HEK293T (cell line): ENCODE measurements at regions not wholly inside any gene's neighbourhood (a gene's known extent, or its start where the extent isn't known, plus 50 kb on each side); places are given as distances from the start of the nearest gene placed in this dataset.

ENCODE experiments used
- BHLHE40 ChIP-seq: fragments of 450-650 bp; IDR thresholded peaks from 2 replicates; pipeline ENCODE4 v1.6.1; 2016; ENCODE audit warnings: mild to moderate bottlenecking, moderate library complexity, borderline replicate concordance
- FOXK2 ChIP-seq: fragments of 450-650 bp; IDR thresholded peaks from 2 replicates; pipeline ENCODE4 v1.6.1; 2016; ENCODE audit warnings: mild to moderate bottlenecking
- FOXM1 ChIP-seq: fragments of 450-650 bp; IDR thresholded peaks from 2 replicates; pipeline ENCODE4 v1.6.1; 2017; ENCODE audit warnings: mild to moderate bottlenecking, borderline replicate concordance
- HDGF ChIP-seq: fragments of 450-650 bp; IDR thresholded peaks from 2 replicates; pipeline ENCODE4 v1.6.1; 2017; ENCODE audit warnings: antibody characterized with exemption, borderline replicate concordance
- SP1 ChIP-seq: fragments of 450-650 bp; IDR thresholded peaks from 2 replicates; pipeline ENCODE4 v1.6.1; 2017
- TARDBP ChIP-seq: fragments of 450-650 bp; IDR thresholded peaks from 2 replicates; pipeline ENCODE4 v1.6.1; 2016
- ZNF384 ChIP-seq: fragments of 450-650 bp; IDR thresholded peaks from 2 replicates; pipeline ENCODE4 v1.6.1; 2016

DNA sequence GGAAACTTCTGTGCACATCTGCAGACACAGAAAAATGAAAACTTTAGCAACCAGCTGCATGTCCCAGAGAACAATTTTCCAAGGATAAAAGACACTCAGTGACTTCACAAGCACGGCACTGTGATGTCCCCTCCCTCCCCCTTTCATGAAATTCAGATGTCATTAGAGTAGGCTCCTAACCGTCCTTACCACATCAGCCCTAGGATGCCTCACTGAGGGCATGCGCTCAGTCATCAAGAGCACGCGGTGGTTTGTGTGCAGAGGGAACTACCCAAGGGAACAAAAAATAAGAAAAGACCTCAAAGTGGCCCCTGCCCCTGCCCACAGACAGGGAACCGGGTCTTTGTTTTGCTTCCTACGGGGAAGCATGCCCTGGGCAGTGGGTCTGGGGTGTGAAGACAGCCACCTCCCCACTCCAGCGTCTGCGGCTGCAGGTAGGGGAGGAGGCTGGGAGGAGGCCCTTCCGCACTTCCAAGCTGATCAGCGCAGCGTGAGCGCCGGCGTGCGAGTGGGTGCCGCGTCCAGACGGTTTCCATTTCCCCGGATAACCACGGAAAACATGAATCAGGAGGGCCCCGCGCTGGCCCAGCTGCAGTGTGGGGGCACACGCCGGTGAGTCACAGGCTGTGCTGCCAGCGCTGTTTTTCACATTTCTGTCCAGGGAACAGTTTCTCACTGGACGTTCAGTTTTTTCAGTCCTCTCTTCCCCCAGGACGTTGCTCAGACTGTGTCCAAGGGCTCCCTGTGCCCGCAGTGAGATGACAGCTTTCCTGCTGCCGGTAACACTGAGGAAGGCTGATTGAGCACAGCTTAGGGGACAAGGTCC, 70.6 kb downstream of the COPS8 start:
- TF ChIP-seq SP1 (no peak), HDGF (no peak), TARDBP (no peak), FOXM1 (no peak), BHLHE40 (no peak), FOXK2 (no peak), ZNF384 (no peak)
